Ectodermal cell (in vitro differentiated cells): ENCODE measurements at regions not wholly inside any gene's neighbourhood (a gene's known extent, or its start where the extent isn't known, plus 50 kb on each side); places are given as distances from the start of the nearest gene placed in this dataset.

Experiments used
- H3K27ac ChIP-seq: 2 replicates; pipeline ENCODE4 v1.7.0; 2013; ENCODE audit warnings: mild to moderate bottlenecking, low read depth, low read length; ENCODE audit not compliant: insufficient read depth, poor library complexity, severe bottlenecking
- H3K27me3 ChIP-seq: 2 replicates; pipeline ENCODE4 v1.7.0; 2013; ENCODE audit warnings: mild to moderate bottlenecking, low read length; ENCODE audit not compliant: insufficient read depth, control insufficient read depth, poor library complexity, severe bottlenecking
- H3K36me3 ChIP-seq: one replicate; pipeline ENCODE4 v1.7.0; 2013; ENCODE audit warnings: low read length; ENCODE audit not compliant: control insufficient read depth, insufficient read depth
- H3K4me1 ChIP-seq: one replicate; pipeline ENCODE4 v1.7.0; 2013; ENCODE audit warnings: low read length; ENCODE audit not compliant: control insufficient read depth, insufficient read depth
- H3K4me3 ChIP-seq: 2 replicates; pipeline ENCODE4 v1.7.0; 2013; ENCODE audit warnings: low read depth, low read length, control low read depth; ENCODE audit not compliant: insufficient read depth
- H3K9me3 ChIP-seq: 2 replicates; pipeline ENCODE4 v1.7.0; 2013; ENCODE audit warnings: mild to moderate bottlenecking, low read length, moderate library complexity; ENCODE audit not compliant: control insufficient read depth
- WGBS, 2 experiments: methylation state at CpG; one replicate each; pipeline ENCODE4 v1.1.7; 2013; ENCODE audit warnings: missing lambda C conversion rate in 2 of 2; 5-methylcytosine and 5-hydroxymethylcytosine counted together

DNA sequence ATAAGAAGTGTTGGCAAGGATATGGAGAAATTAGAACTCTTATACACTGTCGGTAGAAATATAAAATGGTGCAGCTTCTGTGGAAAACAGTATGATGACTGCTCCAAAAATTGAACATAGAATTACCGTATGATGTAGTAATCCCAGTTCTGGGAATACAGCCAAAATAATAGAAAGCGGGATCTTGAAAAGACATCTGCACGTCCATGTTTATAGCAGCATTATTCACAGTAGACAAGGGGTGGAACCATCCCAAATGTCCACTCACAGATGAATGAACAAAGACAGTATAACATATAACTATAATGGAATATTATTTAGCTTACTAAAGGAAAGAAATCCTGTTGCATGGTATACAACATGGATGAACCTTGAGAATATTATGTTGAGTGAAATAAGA is 257.7 kb downstream of the TDRD15 start:
- Histone ChIP-seq H3K27ac (no peak overlapping the region), H3K27me3 (no peaks in the 10 kb centered on the region), H3K9me3 (no peaks in the 10 kb centered on the region), H3K4me3 (no peak overlapping the region), H3K4me1 (peaks cover 14% of the 10 kb centered on the region), H3K36me3 (no peaks in the 10 kb centered on the region)
- 90 to 91% methylated on average over 4 of the region's 4 CpGs for WGBS, 2 experiments

DNA sequence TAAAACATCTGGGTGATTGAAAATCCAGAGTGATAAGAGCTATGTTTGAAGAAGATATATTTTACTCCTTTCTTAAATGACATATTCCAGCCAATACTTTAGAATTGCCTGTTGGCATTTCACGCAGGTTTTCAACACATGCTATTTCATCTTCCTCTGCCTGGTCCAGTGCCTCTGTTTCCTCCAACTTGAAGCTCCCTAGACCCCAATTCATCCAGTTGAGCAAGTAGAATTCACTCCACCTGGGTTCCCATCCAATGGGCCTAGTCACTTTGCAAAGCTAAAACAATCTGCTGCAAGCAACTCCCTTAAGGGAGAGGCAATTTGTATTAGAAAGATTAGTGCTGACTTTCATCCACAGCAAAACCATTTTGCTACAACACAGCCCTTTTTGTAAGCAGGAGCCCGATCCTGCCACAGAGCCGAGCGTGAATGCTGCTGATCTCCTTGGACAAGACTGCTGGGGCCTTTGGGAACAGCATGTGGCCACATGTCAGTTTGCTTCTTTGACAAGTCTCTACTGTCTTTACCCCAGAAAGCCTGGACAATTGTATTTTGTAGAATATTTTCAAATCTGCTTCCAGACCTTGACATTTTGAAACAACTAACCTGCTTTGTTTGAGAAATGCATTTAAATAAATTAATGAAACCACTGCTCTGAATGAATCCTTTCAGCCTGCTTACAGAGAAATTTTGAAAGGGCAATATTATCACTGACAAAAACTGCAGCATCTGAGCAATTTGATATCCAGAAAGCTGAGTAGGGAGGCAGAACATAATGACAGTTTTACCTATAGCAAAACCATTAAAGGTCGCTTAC is 259.1 kb downstream of the TDRD15 start:
- Histone ChIP-seq H3K27ac (peak overlapping the region; percentile 50), H3K36me3 (no peaks in the 10 kb centered on the region), H3K4me3 (no peak overlapping the region), H3K9me3 (no peaks in the 10 kb centered on the region), H3K27me3 (no peaks in the 10 kb centered on the region), H3K4me1 (peaks cover 4% of the 10 kb centered on the region)
- WGBS, 2 experiments = 52 to 54% methylated on average over 4 of the region's 5 CpGs

DNA sequence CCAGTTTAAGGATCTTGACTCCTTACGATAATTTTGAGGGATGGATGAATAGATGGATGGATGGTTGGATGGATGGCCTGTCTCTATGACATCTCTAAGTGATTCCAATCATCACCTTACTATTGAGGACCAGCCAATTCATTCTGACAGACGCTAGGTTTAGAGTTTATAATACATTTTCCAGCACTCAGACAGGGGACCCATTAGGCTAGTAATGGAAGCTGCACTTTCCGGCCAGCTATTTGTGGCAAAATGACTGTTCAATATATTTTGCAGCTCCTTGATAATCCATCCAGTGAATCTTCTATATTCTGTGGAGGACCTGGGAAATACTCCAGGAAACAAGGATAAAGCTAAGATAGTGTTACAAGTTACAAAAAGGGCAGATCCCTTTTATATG is 262.9 kb downstream of the TDRD15 start:
- H3K4me1 ChIP-seq = peaks cover 4% of the 10 kb centered on the region
- H3K36me3 ChIP-seq = no peaks in the 10 kb centered on the region
- no peak overlapping the region for H3K27ac ChIP-seq
- no peak overlapping the region for H3K4me3 ChIP-seq
- H3K27me3 ChIP-seq = no peaks in the 10 kb centered on the region
- no peaks in the 10 kb centered on the region for H3K9me3 ChIP-seq
- 94 to 97% methylated on average over 3 of the region's 3 CpGs for WGBS, 2 experiments

GRCh38 chr2:21392649-21393048 is 268.9 kb downstream of the TDRD15 start:
- no peaks in the 10 kb centered on the region for H3K36me3 ChIP-seq
- no peak overlapping the region for H3K4me3 ChIP-seq
- peaks cover 5% of the 10 kb centered on the region for H3K4me1 ChIP-seq
- H3K9me3 ChIP-seq = no peaks in the 10 kb centered on the region
- no peak overlapping the region for H3K27ac ChIP-seq
- WGBS, 2 experiments = 78 to 79% methylated on average over 4 of the region's 4 CpGs
- no peaks in the 10 kb centered on the region for H3K27me3 ChIP-seq

DNA sequence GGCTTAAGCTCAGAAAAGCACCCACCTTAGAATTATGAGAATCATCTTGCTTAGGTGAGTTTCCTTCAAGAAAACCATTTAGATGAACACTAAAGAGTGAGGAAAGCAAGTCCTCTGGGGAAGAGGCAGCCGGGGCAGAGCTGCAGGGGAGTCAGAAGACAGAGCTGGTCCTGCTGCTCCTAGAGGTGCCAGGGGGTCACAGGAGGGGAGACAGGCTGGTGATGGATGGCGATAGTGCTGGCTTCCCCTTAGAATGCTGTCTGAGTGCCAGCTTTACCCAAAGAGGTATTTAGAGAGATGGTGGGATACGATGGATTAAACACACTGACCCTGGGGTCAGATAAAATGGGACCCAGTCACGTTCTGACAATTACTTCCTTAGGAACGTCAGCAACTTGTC is 269.4 kb downstream of the TDRD15 start:
- no peak overlapping the region for H3K27ac ChIP-seq
- no peak overlapping the region for H3K4me3 ChIP-seq
- H3K27me3 ChIP-seq = no peaks in the 10 kb centered on the region

DNA sequence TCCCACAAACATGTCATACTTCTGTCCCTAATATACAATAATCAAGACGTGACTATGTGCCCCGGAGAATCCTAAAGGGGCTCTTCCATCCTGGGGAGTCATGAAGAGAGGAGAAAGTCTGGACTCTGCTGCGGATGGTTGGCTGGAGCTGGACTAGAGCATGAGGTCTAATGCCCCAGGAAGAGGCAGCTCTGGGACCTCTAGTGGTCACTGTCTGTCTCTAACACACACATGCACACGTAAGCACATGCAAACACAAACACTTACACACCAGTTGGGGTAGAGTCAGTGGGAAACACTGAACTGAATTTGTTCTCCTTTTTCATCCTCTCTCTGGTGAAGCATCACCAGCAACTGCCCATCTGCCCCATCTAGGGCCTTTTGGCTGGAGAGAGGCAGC is 271.6 kb downstream of the TDRD15 start:
- H3K9me3 ChIP-seq = no peaks in the 10 kb centered on the region
- H3K27me3 ChIP-seq = no peaks in the 10 kb centered on the region
- no peak overlapping the region for H3K4me3 ChIP-seq
- 89 to 90% methylated on average over 4 of the region's 4 CpGs for WGBS, 2 experiments
- no peak overlapping the region for H3K27ac ChIP-seq
- H3K4me1 ChIP-seq = peaks cover 5% of the 10 kb centered on the region
- no peaks in the 10 kb centered on the region for H3K36me3 ChIP-seq

More for the DNA sequence above, 269.4 kb downstream of the TDRD15 start:
- H3K36me3 ChIP-seq = no peaks in the 10 kb centered on the region
- H3K4me1 ChIP-seq = peaks cover 5% of the 10 kb centered on the region
- WGBS, 2 experiments = 85 to 91% methylated on average over 5 of the region's 5 CpGs
- no peaks in the 10 kb centered on the region for H3K9me3 ChIP-seq

- Histone ChIP-seq H3K4me3 (no peak overlapping the region), H3K27me3 (no peaks in the 10 kb centered on the region), H3K4me1 (peaks cover 5% of the 10 kb centered on the region), H3K27ac (no peak overlapping the region), H3K36me3 (no peaks in the 10 kb centered on the region), H3K9me3 (no peaks in the 10 kb centered on the region)
- WGBS, 2 experiments = 85 to 91% methylated on average over 2 of the region's 2 CpGs
Observed at GRCh38 chr2:21396252-21396651, 272.5 kb downstream of the TDRD15 start.

DNA sequence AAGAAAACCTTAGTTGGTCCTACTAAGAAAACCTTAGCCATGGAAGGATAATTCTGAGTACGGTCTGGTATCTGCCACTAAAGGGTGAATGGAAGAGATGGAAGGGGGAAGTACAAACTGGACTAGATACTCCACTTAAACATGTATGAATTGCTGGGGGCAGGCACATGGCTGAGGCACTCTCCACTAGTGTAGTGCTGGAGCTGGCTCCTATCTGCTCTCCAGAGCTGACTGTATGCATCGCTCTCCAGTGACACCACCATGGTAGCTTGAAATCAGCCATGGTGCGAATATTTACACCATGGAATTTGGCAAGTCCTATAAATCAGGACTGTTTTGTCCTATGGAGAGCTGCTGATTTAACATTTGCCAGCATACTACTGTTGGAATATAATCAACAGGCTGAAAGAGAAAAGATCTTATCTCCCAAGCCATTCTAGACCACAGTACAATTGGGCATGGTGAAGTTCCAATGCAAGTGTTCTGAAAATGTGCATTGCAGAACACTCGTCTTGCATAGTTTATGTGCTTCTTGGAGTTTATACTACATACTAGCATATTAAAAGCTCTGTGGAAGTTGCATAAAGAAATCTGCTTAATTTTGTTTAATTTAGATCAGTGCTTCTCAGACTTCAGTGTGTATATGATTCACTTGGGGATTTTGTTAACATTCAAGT is 277.4 kb downstream of the TDRD15 start:
- no peaks in the 10 kb centered on the region for H3K27me3 ChIP-seq
- 99% methylated on average over 4 of the region's 4 CpGs for WGBS, 2 experiments
- H3K9me3 ChIP-seq = no peaks in the 10 kb centered on the region
- no peaks in the 10 kb centered on the region for H3K4me1 ChIP-seq
- no peak overlapping the region for H3K4me3 ChIP-seq
- no peak overlapping the region for H3K27ac ChIP-seq
- no peaks in the 10 kb centered on the region for H3K36me3 ChIP-seq

- no peak overlapping the region for H3K27ac ChIP-seq
- H3K4me3 ChIP-seq = no peak overlapping the region
- no peaks in the 10 kb centered on the region for H3K27me3 ChIP-seq
- 88 to 90% methylated on average over 4 of the region's 4 CpGs for WGBS, 2 experiments
- H3K4me1 ChIP-seq = no peaks in the 10 kb centered on the region
- H3K9me3 ChIP-seq = no peaks in the 10 kb centered on the region
- no peaks in the 10 kb centered on the region for H3K36me3 ChIP-seq
Observed at GRCh38 chr2:21404137-21404536, 280.4 kb downstream of the TDRD15 start.

- 85 to 88% methylated on average over 7 of the region's 7 CpGs for WGBS, 2 experiments
Observed at GRCh38 chr2:21404827-21405625, 281.3 kb downstream of the TDRD15 start.

More at GRCh38 chr2:21404827-21405625, 281.3 kb downstream of the TDRD15 start:
- Histone ChIP-seq H3K27ac (no peak overlapping the region), H3K36me3 (no peaks in the 10 kb centered on the region), H3K4me1 (no peaks in the 10 kb centered on the region), H3K9me3 (no peaks in the 10 kb centered on the region), H3K4me3 (no peak overlapping the region), H3K27me3 (no peaks in the 10 kb centered on the region)
